Left ventricle myocardium superior (tissue), 1 donor: ENCODE measurements at regions not wholly inside any gene's neighbourhood (a gene's known extent, or its start where the extent isn't known, plus 50 kb on each side); places are given as distances from the start of the nearest gene placed in this dataset.
"Not testable (repeated sequence)": the region's sequence is repeated elsewhere in the genome, so short reads cannot be mapped to it uniquely, and the experiment has no call there.

Experiments used
- ATAC-seq: fragments of 200-7000 bp; cut with Tn5 transposase; one replicate; pipeline ENCODE4 v1.9.1; 2020; ENCODE audit warnings: mild to moderate bottlenecking, moderate library complexity
- DNase-seq: peaks from one replicate; pipeline ENCODE4 v3.0.0-alpha.2; 2020
- intact Hi-C: fragments of 100-400 bp; cut with micrococcal nuclease; formaldehyde crosslinking; loops from one replicate; pipeline ENCODE4 v1.11.0; 2022
- donor health status: DM: no; HTN: yes; CAD: no; lungs with severe emphysema.

GRCh38 chr12:3416670-3417069 is 74.3 kb upstream of the PRMT8 start:
- no peak for ATAC-seq
- DNase-seq: no peak
- intact Hi-C loops: no loop called here

GRCh38 chr12:3417113-3417512 is 73.9 kb upstream of the PRMT8 start:
- intact Hi-C loops: no loop called here
- DNase-seq (no peak), ATAC-seq (no peak)

- DNase-seq (no peak), ATAC-seq (no peak)
- intact Hi-C loops: no loop called here
Observed at GRCh38 chr12:3417937-3418462, 73.0 kb upstream of the PRMT8 start.

- DNase-seq (no peak), ATAC-seq (no peak)
- intact Hi-C loops: no loop called here
Observed at GRCh38 chr12:3418609-3419390, 72.2 kb upstream of the PRMT8 start.

GRCh38 chr12:3419558-3419957 is 71.4 kb upstream of the PRMT8 start:
- ATAC-seq (no peak), DNase-seq (no peak)
- intact Hi-C loops: no loop called here

- ATAC-seq: no peak
- no peak for DNase-seq
- intact Hi-C loops: no loop called here
Observed at GRCh38 chr12:3420693-3421092, 70.3 kb upstream of the PRMT8 start.

- intact Hi-C loops: no loop called here
- ATAC-seq: no peak
- no peak for DNase-seq
Observed at GRCh38 chr12:3421191-3421978, 69.6 kb upstream of the PRMT8 start.

- DNase-seq, ATAC-seq, intact Hi-C loops: not testable (repeated sequence)
Observed at GRCh38 chr12:3424796-3425195, 66.2 kb upstream of the PRMT8 start.

- no peak for ATAC-seq
- no peak for DNase-seq
- intact Hi-C loops: no loop called here
Observed at GRCh38 chr12:3427956-3428355, 63.0 kb upstream of the PRMT8 start.

- intact Hi-C loops: no loop called here
- no peak for ATAC-seq
- no peak for DNase-seq
Observed at GRCh38 chr12:3428631-3429030, 62.4 kb upstream of the PRMT8 start.

GRCh38 chr12:3429523-3429922 is 61.5 kb upstream of the PRMT8 start:
- intact Hi-C loops, DNase-seq, ATAC-seq: not testable (repeated sequence)

GRCh38 chr12:3431686-3432085 is 59.3 kb upstream of the PRMT8 start:
- DNase-seq: no peak
- intact Hi-C loops: no loop called here
- ATAC-seq: no peak

- ATAC-seq (no peak), DNase-seq (no peak)
- intact Hi-C loops: no loop called here
Observed at GRCh38 chr12:3432176-3432742, 58.7 kb upstream of the PRMT8 start.

- intact Hi-C loops: no loop called here
- no peak for DNase-seq
- ATAC-seq: no peak
Observed at GRCh38 chr12:3432868-3433267, 58.1 kb upstream of the PRMT8 start.

GRCh38 chr12:3436461-3437065 is 54.4 kb upstream of the PRMT8 start:
- peak; percentile 57 for DNase-seq
- intact Hi-C loops: no loop called here
- peak; percentile 44 for ATAC-seq

GRCh38 chr12:3437986-3438385 is 53.0 kb upstream of the PRMT8 start:
- no peak for ATAC-seq
- intact Hi-C loops: no loop called here
- no peak for DNase-seq

- intact Hi-C loops: no loop called here
- DNase-seq (no peak), ATAC-seq (no peak)
Observed at GRCh38 chr12:3438401-3438800, 52.6 kb upstream of the PRMT8 start.
